HG03025 (cell line): ENCODE measurements at regions not wholly inside any gene's neighbourhood (a gene's known extent, or its start where the extent isn't known, plus 50 kb on each side); places are given as distances from the start of the nearest gene placed in this dataset.
"Not testable (repeated sequence)": the region's sequence is repeated elsewhere in the genome, so short reads cannot be mapped to it uniquely, and the experiment has no call there.

Experiments
- ATAC-seq: cut with Tn5 transposase; IDR thresholded peaks from one replicate; pipeline ENCODE4 v1.9.1; 2021; ENCODE audit warnings: mild to moderate bottlenecking, moderate library complexity; ENCODE audit not compliant: unreplicated experiment, low FRiP score

- no peak for ATAC-seq
These were observed 907.5 kb upstream of the ATXN7L3B start for GRCh38 chr12:73629893-73630831.

DNA sequence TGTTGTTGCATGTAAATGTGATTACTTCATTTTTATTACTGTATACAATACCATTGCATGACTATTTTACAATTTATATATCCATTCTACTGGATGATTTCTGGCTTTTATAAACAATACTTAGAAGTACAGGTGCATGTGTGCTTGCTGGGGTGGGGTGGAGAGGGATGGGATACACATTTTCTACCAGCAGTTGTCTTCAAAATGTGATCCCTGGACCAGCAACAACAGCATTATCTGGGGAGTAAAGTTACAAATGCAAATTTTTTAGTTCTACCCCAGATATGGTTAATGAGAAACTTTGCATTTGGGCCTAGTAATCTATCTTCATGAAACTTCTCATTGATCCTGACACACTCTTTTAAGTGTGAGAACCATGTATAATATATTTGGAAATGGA lies 905.4 kb upstream of the ATXN7L3B start:
- ATAC-seq, result no peak

- no peak for ATAC-seq
These were observed 905.0 kb upstream of the ATXN7L3B start for GRCh38 chr12:73632661-73633060.

GRCh38 chr12:73639397-73639796 lies 898.2 kb upstream of the ATXN7L3B start:
- not testable (repeated sequence) for ATAC-seq

DNA sequence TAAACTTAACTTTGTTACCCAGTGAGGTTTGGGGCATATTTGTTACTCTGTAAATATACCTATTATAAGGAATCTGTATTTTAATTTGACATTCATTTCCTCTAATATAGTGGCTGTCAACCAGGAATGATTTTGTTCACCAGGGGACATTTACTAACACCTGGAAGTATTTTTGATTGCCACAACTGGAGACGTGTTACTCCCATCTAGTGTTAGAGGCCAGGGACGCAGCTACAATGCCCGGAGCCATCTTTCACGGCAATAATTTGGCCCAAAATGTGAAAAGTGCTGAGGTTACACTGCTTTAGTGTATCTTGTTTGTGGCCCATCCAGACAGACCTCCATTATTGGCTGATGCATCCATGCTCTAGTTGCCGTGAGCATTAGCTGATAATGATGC lies 881.3 kb upstream of the ATXN7L3B start:
- ATAC-seq, result no peak

- no peak for ATAC-seq
These were observed 877.8 kb upstream of the ATXN7L3B start for GRCh38 chr12:73659802-73660201.

DNA sequence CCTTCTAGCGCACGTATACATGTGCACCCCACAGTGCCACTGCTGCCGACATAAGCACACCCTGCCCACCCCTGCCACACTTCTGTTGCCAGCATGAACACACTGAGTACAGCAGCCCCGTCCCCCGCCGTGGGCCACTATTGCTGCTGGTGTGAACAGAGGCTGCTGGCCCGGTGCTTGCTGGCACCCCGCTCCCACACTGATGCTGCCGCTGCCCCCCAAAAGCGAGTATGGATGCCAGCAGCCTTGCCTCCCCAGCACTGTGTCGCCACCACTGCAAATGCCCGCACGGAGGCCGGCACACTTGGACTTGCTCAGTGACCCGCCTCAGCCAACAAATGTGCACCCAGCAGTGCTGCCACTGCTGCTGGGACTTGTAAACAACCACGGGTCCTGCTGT lies 872.4 kb upstream of the ATXN7L3B start:
- ATAC-seq, result no peak

GRCh38 chr12:73671550-73671949 lies 866.1 kb upstream of the ATXN7L3B start:
- ATAC-seq, result not testable (repeated sequence)

- ATAC-seq, result no peak
These were observed 859.9 kb upstream of the ATXN7L3B start for GRCh38 chr12:73677520-73678291.

- no peak for ATAC-seq
These were observed 859.3 kb upstream of the ATXN7L3B start for GRCh38 chr12:73678335-73678734.

DNA sequence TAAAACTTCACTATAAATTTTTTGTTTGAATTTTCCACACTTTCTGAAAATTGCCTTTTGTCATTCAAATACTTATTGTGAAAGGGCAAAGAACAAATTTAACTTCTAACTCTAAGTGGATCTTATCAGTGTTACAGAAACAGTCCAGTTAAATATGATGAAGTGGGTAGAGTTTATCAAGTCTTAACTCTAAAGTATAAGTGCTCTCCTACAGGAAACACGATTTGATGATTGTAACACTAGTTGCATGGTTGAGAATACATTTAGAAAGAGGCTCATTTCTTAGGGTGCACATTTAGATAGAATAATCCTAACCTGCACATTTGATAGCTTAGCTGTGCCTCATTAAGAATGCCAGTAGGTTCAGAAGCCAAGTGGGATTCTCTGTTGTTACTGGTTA lies 838.3 kb upstream of the ATXN7L3B start:
- ATAC-seq, result no peak

GRCh38 chr12:73714655-73715054 lies 823.0 kb upstream of the ATXN7L3B start:
- no peak for ATAC-seq

DNA sequence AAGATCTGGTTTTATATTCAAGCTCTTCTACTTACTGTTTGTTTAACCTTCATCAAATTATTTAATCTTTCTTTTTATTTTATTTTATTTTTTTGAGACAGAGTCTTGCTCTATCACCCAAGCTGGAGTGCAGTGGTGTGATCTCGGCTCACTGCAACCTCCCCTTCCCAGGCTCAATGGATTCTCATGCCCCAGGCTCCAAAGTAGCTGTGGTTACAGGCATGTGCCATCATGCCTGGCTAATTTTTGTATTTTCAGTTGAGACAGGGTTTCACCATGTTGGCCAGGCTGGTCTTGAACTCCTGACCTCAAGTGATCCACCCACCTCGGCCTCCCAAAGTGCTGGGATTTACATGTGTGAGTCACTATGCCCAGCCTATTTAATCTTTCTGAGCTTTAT lies 821.5 kb upstream of the ATXN7L3B start:
- not testable (repeated sequence) for ATAC-seq

DNA sequence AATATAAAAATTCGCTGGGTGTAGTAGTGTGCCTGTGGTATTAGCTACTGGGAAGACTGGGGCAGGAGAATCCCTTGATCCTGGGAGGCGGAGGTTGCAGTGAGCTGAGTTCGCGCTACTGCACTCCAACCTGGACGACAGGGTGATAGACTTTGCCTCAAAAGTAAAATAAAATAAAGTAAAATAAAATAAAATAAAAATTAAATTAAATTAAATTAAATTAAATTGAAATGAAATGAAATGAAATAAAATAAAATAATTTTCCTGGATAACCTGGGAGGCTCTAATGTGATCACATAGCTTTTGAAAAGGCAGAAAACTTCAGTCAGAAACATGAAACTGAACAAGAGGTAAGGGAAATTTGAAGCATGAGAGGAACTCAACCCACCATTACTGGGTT lies 818.4 kb upstream of the ATXN7L3B start:
- no peak for ATAC-seq

DNA sequence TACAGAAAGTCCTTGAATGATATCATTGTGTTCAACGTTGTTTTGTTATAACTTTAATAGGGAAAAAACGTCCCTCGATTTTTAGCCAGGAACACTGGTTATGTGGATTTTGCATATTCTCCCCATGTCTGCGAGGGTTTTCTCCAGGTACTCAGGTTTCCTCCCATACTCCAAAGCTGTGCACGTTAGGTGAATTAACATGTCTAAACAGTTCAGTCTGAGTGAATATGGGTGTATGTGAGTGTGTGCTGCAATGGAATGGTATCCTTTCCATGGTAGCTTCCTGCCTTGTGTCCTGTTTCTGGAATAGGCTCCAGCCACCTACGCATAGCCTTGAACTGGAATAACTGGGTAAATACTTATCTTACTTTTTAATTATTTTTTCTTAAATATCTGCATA lies 810.8 kb upstream of the ATXN7L3B start:
- ATAC-seq, result no peak

DNA sequence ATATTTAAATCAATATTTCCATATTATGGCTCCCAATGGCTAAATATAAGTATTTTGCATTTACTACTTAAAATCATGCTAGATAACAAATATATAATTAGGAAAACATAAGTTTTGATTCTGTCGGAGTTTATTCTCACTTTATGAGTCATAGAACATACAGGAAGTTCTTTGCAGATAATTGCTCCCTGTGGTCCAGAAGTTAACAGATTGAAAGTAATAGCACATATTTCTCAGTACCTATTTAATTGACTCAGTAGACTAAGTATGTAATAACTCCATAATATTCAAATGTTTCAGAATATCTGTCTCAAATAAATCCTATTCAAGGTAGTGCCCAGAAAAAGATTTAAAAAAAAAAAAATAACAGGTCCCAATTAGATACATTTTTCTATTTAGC lies 806.0 kb upstream of the ATXN7L3B start:
- no peak for ATAC-seq

DNA sequence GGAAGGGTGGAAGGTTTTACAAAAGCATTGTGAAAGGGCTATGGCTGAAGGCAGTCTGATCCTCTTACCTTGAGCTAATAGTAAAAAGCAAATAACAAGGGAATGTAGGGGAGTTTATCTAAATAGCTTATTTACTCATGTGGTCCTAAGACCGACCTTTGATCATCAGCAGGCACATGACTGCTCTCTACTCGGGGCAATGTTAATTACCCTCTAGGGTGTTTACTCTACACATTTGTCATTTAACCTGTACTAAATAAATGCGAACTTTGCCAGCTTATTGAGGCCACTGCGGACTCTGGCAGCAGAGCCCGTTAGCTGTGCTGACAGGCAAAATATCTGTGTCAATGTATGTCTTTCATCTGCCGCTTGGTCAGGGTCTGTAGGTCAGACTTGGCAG lies 768.3 kb upstream of the ATXN7L3B start:
- no peak for ATAC-seq

GRCh38 chr12:73798523-73798922 lies 739.1 kb upstream of the ATXN7L3B start:
- ATAC-seq, result no peak

GRCh38 chr12:73815072-73815645 lies 722.5 kb upstream of the ATXN7L3B start:
- ATAC-seq, result no peak

- no peak for ATAC-seq
These were observed 720.5 kb upstream of the ATXN7L3B start for GRCh38 chr12:73817161-73817560.

GRCh38 chr12:73833746-73834145 lies 703.9 kb upstream of the ATXN7L3B start:
- ATAC-seq, result no peak
